ENCODE measurements at regions not wholly inside any gene's neighbourhood (a gene's known extent, or its start where the extent isn't known, plus 50 kb on each side); places are given as distances from the start of the nearest gene placed in this dataset.
"Not testable (repeated sequence)": the region's sequence is repeated elsewhere in the genome, so short reads cannot be mapped to it uniquely, and the experiment has no call there.

- ATAC-seq (no peak), DNase-seq (no peak)
- Mint-ChIP-seq H3K27me3 (peaks cover 37% of the 10 kb centered on the region), H3K4me1 (no peaks in the 10 kb centered on the region), H3K27ac (no peak overlapping the region), H3K4me3 (no peak overlapping the region), H3K36me3 (ENCODE audit: low read depth) (peaks cover 2% of the 10 kb centered on the region)
- H3K9me3 ChIP-seq (ENCODE audit: control insufficient read depth, low read length, poor library complexity, severe bottlenecking): no peaks in the 10 kb centered on the region
Observed at GRCh38 chr17:20890338-20890737, 152.5 kb downstream of the USP22 start.

- peaks cover 22% of the 10 kb centered on the region for H3K27me3 Mint-ChIP-seq
- H3K36me3 Mint-ChIP-seq (ENCODE audit: low read depth); H3K9me3 ChIP-seq (ENCODE audit: control insufficient read depth, low read length, poor library complexity, severe bottlenecking); H3K4me3 Mint-ChIP-seq; ATAC-seq; DNase-seq; H3K4me1 Mint-ChIP-seq; H3K27ac Mint-ChIP-seq: not testable (repeated sequence)
Observed at GRCh38 chr17:20895426-20895825, 147.4 kb downstream of the USP22 start.

- peaks cover 18% of the 10 kb centered on the region for H3K27me3 Mint-ChIP-seq
- ATAC-seq: no peak
- no peak for DNase-seq
- H3K4me1 Mint-ChIP-seq: no peaks in the 10 kb centered on the region
- no peak overlapping the region for H3K4me3 Mint-ChIP-seq
- H3K36me3 Mint-ChIP-seq (ENCODE audit: low read depth): no peaks in the 10 kb centered on the region
- H3K9me3 ChIP-seq (ENCODE audit: control insufficient read depth, low read length, poor library complexity, severe bottlenecking): no peaks in the 10 kb centered on the region
- no peak overlapping the region for H3K27ac Mint-ChIP-seq
Observed at GRCh38 chr17:20896153-20896649, 146.6 kb downstream of the USP22 start.

GRCh38 chr17:20898726-20899125, 144.1 kb downstream of the USP22 start:
- not testable (repeated sequence) for H3K4me3 Mint-ChIP-seq; H3K27ac Mint-ChIP-seq; DNase-seq; H3K9me3 ChIP-seq (ENCODE audit: control insufficient read depth, low read length, poor library complexity, severe bottlenecking); H3K4me1 Mint-ChIP-seq; ATAC-seq; H3K36me3 Mint-ChIP-seq (ENCODE audit: low read depth)
- peaks cover 44% of the 10 kb centered on the region for H3K27me3 Mint-ChIP-seq

GRCh38 chr17:20902496-20902895, 140.3 kb downstream of the USP22 start:
- not testable (repeated sequence) for H3K36me3 Mint-ChIP-seq (ENCODE audit: low read depth); ATAC-seq; H3K27ac Mint-ChIP-seq; DNase-seq; H3K4me3 Mint-ChIP-seq; H3K9me3 ChIP-seq (ENCODE audit: control insufficient read depth, low read length, poor library complexity, severe bottlenecking); H3K4me1 Mint-ChIP-seq
- peaks cover 40% of the 10 kb centered on the region for H3K27me3 Mint-ChIP-seq

- not testable (repeated sequence) for H3K4me1 Mint-ChIP-seq; H3K9me3 ChIP-seq (ENCODE audit: control insufficient read depth, low read length, poor library complexity, severe bottlenecking); ATAC-seq; H3K36me3 Mint-ChIP-seq (ENCODE audit: low read depth); H3K4me3 Mint-ChIP-seq; DNase-seq; H3K27ac Mint-ChIP-seq
- H3K27me3 Mint-ChIP-seq: peaks cover 37% of the 10 kb centered on the region
Observed at GRCh38 chr17:20903549-20903948, 139.3 kb downstream of the USP22 start.

- H3K4me3 Mint-ChIP-seq: peak overlapping the region; percentile 82
- peaks cover 12% of the 10 kb centered on the region for H3K27me3 Mint-ChIP-seq
- peak overlapping the region; percentile 43 for H3K27ac Mint-ChIP-seq
- ATAC-seq (peak; percentile 98), DNase-seq (peak; percentile 49 to 60 (median 57))
- H3K36me3 Mint-ChIP-seq (ENCODE audit: low read depth): peaks cover under 1% of the 10 kb centered on the region
- H3K9me3 ChIP-seq (ENCODE audit: control insufficient read depth, low read length, poor library complexity, severe bottlenecking): no peaks in the 10 kb centered on the region
- peaks cover 4% of the 10 kb centered on the region for H3K4me1 Mint-ChIP-seq
Observed at GRCh38 chr17:20908313-20909267, 134.2 kb downstream of the USP22 start.

GRCh38 chr17:20914658-20915057, 128.2 kb downstream of the USP22 start:
- no peaks in the 10 kb centered on the region for H3K9me3 ChIP-seq (ENCODE audit: control insufficient read depth, low read length, poor library complexity, severe bottlenecking)
- Mint-ChIP-seq H3K4me1 (peaks cover 3% of the 10 kb centered on the region), H3K27me3 (peaks cover 17% of the 10 kb centered on the region), H3K27ac (no peak overlapping the region), H3K4me3 (no peak overlapping the region), H3K36me3 (ENCODE audit: low read depth) (no peaks in the 10 kb centered on the region)
- DNase-seq (no peak), ATAC-seq (no peak)

GRCh38 chr17:20916383-20916782, 126.4 kb downstream of the USP22 start:
- Mint-ChIP-seq H3K36me3 (ENCODE audit: low read depth) (no peaks in the 10 kb centered on the region), H3K27ac (no peak overlapping the region), H3K4me1 (peaks cover 2% of the 10 kb centered on the region), H3K4me3 (peak overlapping the region; percentile 1), H3K27me3 (peaks cover 33% of the 10 kb centered on the region)
- no peaks in the 10 kb centered on the region for H3K9me3 ChIP-seq (ENCODE audit: control insufficient read depth, low read length, poor library complexity, severe bottlenecking)
- DNase-seq: no peak
- no peak for ATAC-seq

GRCh38 chr17:20917610-20918306, 125.1 kb downstream of the USP22 start:
- H3K27ac Mint-ChIP-seq; ATAC-seq; H3K4me1 Mint-ChIP-seq; DNase-seq; H3K36me3 Mint-ChIP-seq (ENCODE audit: low read depth); H3K9me3 ChIP-seq (ENCODE audit: control insufficient read depth, low read length, poor library complexity, severe bottlenecking): not testable (repeated sequence)
- H3K4me3 Mint-ChIP-seq: peak overlapping the region; percentile 8
- peaks cover 40% of the 10 kb centered on the region for H3K27me3 Mint-ChIP-seq

GRCh38 chr17:20920095-20920814, 122.6 kb downstream of the USP22 start:
- no peak overlapping the region for H3K27ac Mint-ChIP-seq
- H3K36me3 Mint-ChIP-seq (ENCODE audit: low read depth): no peaks in the 10 kb centered on the region
- DNase-seq: no peak
- no peak for ATAC-seq
- H3K27me3 Mint-ChIP-seq: peaks cover 47% of the 10 kb centered on the region
- no peak overlapping the region for H3K4me3 Mint-ChIP-seq
- no peaks in the 10 kb centered on the region for H3K9me3 ChIP-seq (ENCODE audit: control insufficient read depth, low read length, poor library complexity, severe bottlenecking)
- peaks cover 2% of the 10 kb centered on the region for H3K4me1 Mint-ChIP-seq

- Mint-ChIP-seq H3K36me3 (ENCODE audit: low read depth) (no peaks in the 10 kb centered on the region), H3K27ac (no peak overlapping the region), H3K4me1 (peaks cover 2% of the 10 kb centered on the region), H3K4me3 (no peak overlapping the region), H3K27me3 (peaks cover 47% of the 10 kb centered on the region)
- ATAC-seq (no peak), DNase-seq (no peak)
- no peaks in the 10 kb centered on the region for H3K9me3 ChIP-seq (ENCODE audit: control insufficient read depth, low read length, poor library complexity, severe bottlenecking)
Observed at GRCh38 chr17:20920815-20921199, 122.0 kb downstream of the USP22 start.

GRCh38 chr17:20922128-20922670, 120.6 kb downstream of the USP22 start:
- no peak for ATAC-seq
- no peak overlapping the region for H3K4me3 Mint-ChIP-seq
- no peak for DNase-seq
- no peaks in the 10 kb centered on the region for H3K36me3 Mint-ChIP-seq (ENCODE audit: low read depth)
- no peak overlapping the region for H3K27ac Mint-ChIP-seq
- peaks cover 47% of the 10 kb centered on the region for H3K27me3 Mint-ChIP-seq
- no peaks in the 10 kb centered on the region for H3K9me3 ChIP-seq (ENCODE audit: control insufficient read depth, low read length, poor library complexity, severe bottlenecking)
- H3K4me1 Mint-ChIP-seq: no peaks in the 10 kb centered on the region

All from T-helper 17 cell (primary cell).